GM23338 (cell line): ENCODE measurements at regions not wholly inside any gene's neighbourhood (a gene's known extent, or its start where the extent isn't known, plus 50 kb on each side); places are given as distances from the start of the nearest gene placed in this dataset.

Source experiments
- CREB1 ChIP-seq: fragments of 250-450 bp; sonication (Bioruptor Pico); IDR thresholded peaks from 2 replicates; pipeline ENCODE4 v1.5.0; 2020; ENCODE audit warnings: low read depth, mild to moderate bottlenecking, moderate library complexity
- EZH2 ChIP-seq: fragments of 200-600 bp; sonication (generic); IDR thresholded peaks from one replicate; pipeline ENCODE4 v1.8.0; 2017; ENCODE audit warnings: antibody characterized with exemption, mild to moderate bottlenecking, low read depth; ENCODE audit not compliant: unreplicated experiment
- EZH2phosphoT487 ChIP-seq: fragments of 200-600 bp; sonication (generic); IDR thresholded peaks from one replicate; pipeline ENCODE4 v1.8.1; 2018; ENCODE audit warnings: antibody characterized with exemption; ENCODE audit not compliant: unreplicated experiment
- JUNB ChIP-seq: IDR thresholded peaks from one replicate; pipeline ENCODE4 v1.6.1; 2016; ENCODE audit warnings: antibody characterized with exemption; ENCODE audit not compliant: unreplicated experiment
- NANOG ChIP-seq: IDR thresholded peaks from 2 replicates; pipeline ENCODE4 v1.6.1; 2016; ENCODE audit warnings: antibody characterized with exemption, borderline replicate concordance
- POLR2AphosphoS5 ChIP-seq: IDR thresholded peaks from 2 replicates; pipeline ENCODE4 v1.6.1; 2016; ENCODE audit warnings: antibody characterized with exemption, low read depth
- STAT1 ChIP-seq: IDR thresholded peaks from one replicate; pipeline ENCODE4 v1.6.1; 2016; ENCODE audit warnings: antibody characterized with exemption; ENCODE audit not compliant: unreplicated experiment
- ZNF331 ChIP-seq: fragments of 250-450 bp; sonication (Bioruptor Pico); IDR thresholded peaks from 2 replicates; pipeline ENCODE4 v1.5.0; 2020; ENCODE audit warnings: low read depth, mild to moderate bottlenecking, moderate library complexity
- TF ChIP-seq, protein P1 (sequence below), 2 experiments: fragments of 200-600 bp in 1 of 2; sonication (generic) in 1 of 2; conservative IDR thresholded peaks; 2 replicates each; pipeline versions ENCODE4 v1.5.1 to v1.6.1; 2016 to 2017; ENCODE audit warnings: antibody characterized with exemption in 2 of 2, low read depth in 2 of 2, mild to moderate bottlenecking in 2 of 2, moderate library complexity in 1 of 2
- TF ChIP-seq, protein P2 (sequence below): IDR thresholded peaks from one replicate; pipeline ENCODE4 v1.6.1; 2018; ENCODE audit warnings: antibody characterized with exemption; ENCODE audit not compliant: unreplicated experiment
- TF ChIP-seq, protein P3 (sequence below): IDR thresholded peaks from 2 replicates; pipeline ENCODE4 v1.6.1; 2016; ENCODE audit warnings: antibody characterized with exemption

DNA sequence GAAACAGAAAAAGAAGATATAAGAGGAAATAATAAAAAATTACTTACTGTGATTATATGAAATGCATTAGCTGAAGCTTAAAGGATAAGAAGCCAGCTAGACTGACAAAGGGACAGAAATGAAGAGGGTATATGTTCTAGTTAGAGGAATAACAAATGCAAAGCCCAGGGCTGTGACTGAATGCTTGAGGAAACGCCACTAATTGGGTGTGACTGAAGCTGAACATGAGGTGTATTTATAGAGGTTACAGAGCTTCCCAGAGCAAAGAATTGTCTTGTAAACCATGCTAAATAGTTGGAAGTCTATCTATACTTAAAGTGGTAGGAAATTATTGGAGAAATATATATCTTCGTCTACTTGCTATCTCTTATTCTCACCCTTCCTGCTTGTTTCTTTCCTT, 77.7 kb upstream of the PLPPR5 start:
- TF ChIP-seq, protein P1, sequence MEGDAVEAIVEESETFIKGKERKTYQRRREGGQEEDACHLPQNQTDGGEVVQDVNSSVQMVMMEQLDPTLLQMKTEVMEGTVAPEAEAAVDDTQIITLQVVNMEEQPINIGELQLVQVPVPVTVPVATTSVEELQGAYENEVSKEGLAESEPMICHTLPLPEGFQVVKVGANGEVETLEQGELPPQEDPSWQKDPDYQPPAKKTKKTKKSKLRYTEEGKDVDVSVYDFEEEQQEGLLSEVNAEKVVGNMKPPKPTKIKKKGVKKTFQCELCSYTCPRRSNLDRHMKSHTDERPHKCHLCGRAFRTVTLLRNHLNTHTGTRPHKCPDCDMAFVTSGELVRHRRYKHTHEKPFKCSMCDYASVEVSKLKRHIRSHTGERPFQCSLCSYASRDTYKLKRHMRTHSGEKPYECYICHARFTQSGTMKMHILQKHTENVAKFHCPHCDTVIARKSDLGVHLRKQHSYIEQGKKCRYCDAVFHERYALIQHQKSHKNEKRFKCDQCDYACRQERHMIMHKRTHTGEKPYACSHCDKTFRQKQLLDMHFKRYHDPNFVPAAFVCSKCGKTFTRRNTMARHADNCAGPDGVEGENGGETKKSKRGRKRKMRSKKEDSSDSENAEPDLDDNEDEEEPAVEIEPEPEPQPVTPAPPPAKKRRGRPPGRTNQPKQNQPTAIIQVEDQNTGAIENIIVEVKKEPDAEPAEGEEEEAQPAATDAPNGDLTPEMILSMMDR (conservative IDR thresholded peaks at IDR 0.05; ENCODE audit: low read depth in 2 of 2): no peak
- TF ChIP-seq CREB1 (CRISPR knock-in tag) (no peak), STAT1 (no peak), EZH2 (no peak), POLR2AphosphoS5 (no peak), EZH2phosphoT487 (no peak), ZNF331 (CRISPR knock-in tag) (no peak), JUNB (no peak), NANOG (no peak)
- TF ChIP-seq, protein P2, sequence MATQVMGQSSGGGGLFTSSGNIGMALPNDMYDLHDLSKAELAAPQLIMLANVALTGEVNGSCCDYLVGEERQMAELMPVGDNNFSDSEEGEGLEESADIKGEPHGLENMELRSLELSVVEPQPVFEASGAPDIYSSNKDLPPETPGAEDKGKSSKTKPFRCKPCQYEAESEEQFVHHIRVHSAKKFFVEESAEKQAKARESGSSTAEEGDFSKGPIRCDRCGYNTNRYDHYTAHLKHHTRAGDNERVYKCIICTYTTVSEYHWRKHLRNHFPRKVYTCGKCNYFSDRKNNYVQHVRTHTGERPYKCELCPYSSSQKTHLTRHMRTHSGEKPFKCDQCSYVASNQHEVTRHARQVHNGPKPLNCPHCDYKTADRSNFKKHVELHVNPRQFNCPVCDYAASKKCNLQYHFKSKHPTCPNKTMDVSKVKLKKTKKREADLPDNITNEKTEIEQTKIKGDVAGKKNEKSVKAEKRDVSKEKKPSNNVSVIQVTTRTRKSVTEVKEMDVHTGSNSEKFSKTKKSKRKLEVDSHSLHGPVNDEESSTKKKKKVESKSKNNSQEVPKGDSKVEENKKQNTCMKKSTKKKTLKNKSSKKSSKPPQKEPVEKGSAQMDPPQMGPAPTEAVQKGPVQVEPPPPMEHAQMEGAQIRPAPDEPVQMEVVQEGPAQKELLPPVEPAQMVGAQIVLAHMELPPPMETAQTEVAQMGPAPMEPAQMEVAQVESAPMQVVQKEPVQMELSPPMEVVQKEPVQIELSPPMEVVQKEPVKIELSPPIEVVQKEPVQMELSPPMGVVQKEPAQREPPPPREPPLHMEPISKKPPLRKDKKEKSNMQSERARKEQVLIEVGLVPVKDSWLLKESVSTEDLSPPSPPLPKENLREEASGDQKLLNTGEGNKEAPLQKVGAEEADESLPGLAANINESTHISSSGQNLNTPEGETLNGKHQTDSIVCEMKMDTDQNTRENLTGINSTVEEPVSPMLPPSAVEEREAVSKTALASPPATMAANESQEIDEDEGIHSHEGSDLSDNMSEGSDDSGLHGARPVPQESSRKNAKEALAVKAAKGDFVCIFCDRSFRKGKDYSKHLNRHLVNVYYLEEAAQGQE: no peak
- TF ChIP-seq, protein P3, sequence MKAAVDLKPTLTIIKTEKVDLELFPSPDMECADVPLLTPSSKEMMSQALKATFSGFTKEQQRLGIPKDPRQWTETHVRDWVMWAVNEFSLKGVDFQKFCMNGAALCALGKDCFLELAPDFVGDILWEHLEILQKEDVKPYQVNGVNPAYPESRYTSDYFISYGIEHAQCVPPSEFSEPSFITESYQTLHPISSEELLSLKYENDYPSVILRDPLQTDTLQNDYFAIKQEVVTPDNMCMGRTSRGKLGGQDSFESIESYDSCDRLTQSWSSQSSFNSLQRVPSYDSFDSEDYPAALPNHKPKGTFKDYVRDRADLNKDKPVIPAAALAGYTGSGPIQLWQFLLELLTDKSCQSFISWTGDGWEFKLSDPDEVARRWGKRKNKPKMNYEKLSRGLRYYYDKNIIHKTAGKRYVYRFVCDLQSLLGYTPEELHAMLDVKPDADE: no peak
